ENCODE measurements at regions not wholly inside any gene's neighbourhood (a gene's known extent, or its start where the extent isn't known, plus 50 kb on each side); places are given as distances from the start of the nearest gene placed in this dataset.
A peak's percentile ranks its signal among the peaks of the same experiment; 100 is the strongest.

DNA sequence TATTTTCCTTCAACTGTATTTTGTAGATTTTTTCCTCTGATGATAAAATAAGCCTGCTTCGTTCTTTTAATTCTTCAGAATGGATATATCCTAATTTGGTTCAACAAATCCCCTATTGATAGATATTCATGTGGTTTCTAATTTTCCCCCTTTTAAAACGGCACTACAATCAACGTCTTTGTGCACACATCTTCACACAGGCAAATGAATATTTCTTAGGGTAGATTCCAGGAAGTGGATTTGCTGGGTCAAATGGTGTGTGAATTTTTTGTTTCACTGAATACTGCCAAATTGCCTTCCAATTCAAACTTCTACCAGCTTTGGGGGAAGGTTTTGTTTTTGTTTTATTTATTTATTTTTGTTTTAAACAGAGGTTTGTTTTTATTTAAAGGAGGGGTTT, 287.2 kb downstream of the FOXO1 start:
- DNase-seq (no peak), ATAC-seq (no peak)
- intact Hi-C loops (cut with DNase I) = no loop called here

DNA sequence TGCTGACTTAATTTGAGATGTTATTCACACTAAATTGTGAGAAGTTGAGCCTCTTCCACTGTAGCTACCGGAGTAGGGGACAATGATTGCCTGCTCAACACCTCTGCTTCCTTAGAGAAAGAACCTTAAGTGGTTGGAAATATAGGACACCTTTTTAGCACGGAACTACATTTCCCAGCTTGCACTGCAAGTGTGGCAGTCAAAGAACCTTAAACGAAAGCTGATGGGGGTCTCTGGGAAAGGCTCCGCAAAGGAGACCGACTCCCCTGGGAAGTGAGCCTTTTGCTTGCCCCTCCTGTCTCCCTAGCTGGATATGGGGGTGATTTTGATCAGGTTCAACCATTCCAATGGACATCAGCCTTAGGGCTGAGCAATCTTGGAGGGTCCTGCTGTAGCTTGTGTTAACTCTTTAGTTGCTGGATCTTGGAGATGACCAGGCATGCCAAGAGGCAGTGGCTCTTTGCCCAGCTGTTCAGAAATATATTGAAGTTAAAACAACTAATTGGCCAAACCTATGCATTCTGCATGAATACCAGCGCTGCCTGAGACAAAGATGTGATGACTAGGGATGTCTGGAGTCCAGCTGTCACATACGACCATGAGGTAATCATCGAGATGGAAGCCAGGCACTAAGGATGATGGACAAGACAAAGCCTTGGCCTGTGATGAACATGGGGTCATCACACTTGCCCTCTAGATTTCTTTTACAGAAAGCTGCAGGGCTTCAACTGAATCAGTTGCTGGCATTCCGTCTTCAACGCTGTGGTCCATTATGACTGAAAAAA, 286.5 kb downstream of the FOXO1 start:
- no peaks in the 10 kb centered on the region for H3K4me1 ChIP-seq
- no peaks in the 10 kb centered on the region for H3K36me3 ChIP-seq (ENCODE audit: insufficient read depth in 1 of 2, low read depth in 1 of 2)
- H3K9me3 ChIP-seq = no peaks in the 10 kb centered on the region
- intact Hi-C loops (cut with DNase I) = no loop called here
- WGBS, 3 donors = 49 to 64% (median 58%) methylated on average over 10 of the region's 10 CpGs
- TF ChIP-seq, protein P1, sequence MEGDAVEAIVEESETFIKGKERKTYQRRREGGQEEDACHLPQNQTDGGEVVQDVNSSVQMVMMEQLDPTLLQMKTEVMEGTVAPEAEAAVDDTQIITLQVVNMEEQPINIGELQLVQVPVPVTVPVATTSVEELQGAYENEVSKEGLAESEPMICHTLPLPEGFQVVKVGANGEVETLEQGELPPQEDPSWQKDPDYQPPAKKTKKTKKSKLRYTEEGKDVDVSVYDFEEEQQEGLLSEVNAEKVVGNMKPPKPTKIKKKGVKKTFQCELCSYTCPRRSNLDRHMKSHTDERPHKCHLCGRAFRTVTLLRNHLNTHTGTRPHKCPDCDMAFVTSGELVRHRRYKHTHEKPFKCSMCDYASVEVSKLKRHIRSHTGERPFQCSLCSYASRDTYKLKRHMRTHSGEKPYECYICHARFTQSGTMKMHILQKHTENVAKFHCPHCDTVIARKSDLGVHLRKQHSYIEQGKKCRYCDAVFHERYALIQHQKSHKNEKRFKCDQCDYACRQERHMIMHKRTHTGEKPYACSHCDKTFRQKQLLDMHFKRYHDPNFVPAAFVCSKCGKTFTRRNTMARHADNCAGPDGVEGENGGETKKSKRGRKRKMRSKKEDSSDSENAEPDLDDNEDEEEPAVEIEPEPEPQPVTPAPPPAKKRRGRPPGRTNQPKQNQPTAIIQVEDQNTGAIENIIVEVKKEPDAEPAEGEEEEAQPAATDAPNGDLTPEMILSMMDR (IDR thresholded peaks at IDR 0.05) = no peak
- ATAC-seq (no peak), DNase-seq (no peak)
- no peak overlapping the region for H3K27ac ChIP-seq
- no peaks in the 10 kb centered on the region for H3K27me3 ChIP-seq (ENCODE audit: insufficient read depth in 3 of 3, low read length in 2 of 3)
- H3K4me3 ChIP-seq = no peak overlapping the region

More for the DNA sequence above, 287.2 kb downstream of the FOXO1 start:
- 48 to 62% (median 53%) methylated on average over 3 of the region's 3 CpGs for WGBS, 3 donors
- H3K4me1 ChIP-seq = no peaks in the 10 kb centered on the region
- TF ChIP-seq, protein P1 (IDR thresholded peaks at IDR 0.05) = no peak
- no peaks in the 10 kb centered on the region for H3K36me3 ChIP-seq (ENCODE audit: insufficient read depth in 1 of 2, low read depth in 1 of 2)
- no peak overlapping the region for H3K27ac ChIP-seq
- H3K4me3 ChIP-seq = no peak overlapping the region
- no peaks in the 10 kb centered on the region for H3K9me3 ChIP-seq
- no peaks in the 10 kb centered on the region for H3K27me3 ChIP-seq (ENCODE audit: insufficient read depth in 3 of 3, low read length in 2 of 3)

DNA sequence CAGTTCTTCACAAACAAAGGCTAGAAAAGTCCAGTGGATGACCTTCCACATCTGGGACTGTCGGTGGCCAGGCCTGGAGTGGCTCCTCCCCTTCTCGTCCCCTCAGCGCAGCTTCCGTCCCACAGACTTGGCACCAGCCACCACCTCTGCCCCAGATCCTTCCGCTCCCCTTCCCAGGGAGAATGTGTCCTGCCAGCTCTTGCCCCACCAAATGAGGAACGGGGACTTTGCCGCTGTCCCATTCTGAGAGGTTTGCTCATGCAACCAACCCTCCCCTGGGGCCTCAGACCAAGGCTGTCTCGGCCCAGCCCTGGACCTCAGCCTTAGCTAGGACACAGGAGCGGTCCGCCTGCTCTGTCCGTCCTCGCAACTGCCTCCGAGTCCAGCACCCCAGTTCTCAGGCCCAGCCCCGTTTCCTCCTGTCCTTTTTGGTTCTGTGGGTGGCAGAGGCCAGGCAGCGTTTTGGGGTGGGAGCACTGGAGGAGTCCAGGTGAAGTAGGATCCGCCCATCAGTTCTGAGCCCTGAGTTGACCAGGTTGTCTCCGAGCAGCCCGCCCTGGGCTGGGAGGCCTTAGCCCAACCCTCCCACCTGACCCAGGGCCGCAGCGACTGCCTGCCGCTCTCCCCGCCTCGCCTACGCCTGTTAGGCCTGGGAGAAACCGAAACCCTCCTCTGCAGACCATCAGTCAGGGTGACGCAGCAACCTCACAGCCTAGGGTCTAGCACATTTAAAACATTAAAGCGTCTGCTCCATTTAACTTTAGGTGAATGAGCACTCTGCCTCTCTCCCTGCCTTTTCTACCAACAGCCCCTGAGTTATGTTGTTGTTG, 284.3 kb downstream of the FOXO1 start:
- Histone ChIP-seq H3K27ac (no peak overlapping the region), H3K4me1 (no peaks in the 10 kb centered on the region), H3K27me3 (ENCODE audit: insufficient read depth in 3 of 3, low read length in 2 of 3) (no peaks in the 10 kb centered on the region), H3K36me3 (ENCODE audit: insufficient read depth in 1 of 2, low read depth in 1 of 2) (no peaks in the 10 kb centered on the region), H3K4me3 (no peak overlapping the region), H3K9me3 (no peaks in the 10 kb centered on the region)
- 89 to 93% (median 90%) methylated on average over 25 to 27 of the region's 27 CpGs for WGBS, 3 donors
- TF ChIP-seq, protein P1 (IDR thresholded peaks at IDR 0.05) = no peak
- intact Hi-C loops (cut with DNase I) = loop anchor here in 1 of 2 donors (2.0 kb wide), 1 partner anchor 25 kb away; no protein-coding TSS in a partner anchor
- ATAC-seq (peak in 2 of 4 donors; percentile 40 to 56), DNase-seq (peak in 1 of 2 donors; percentile 77)

DNA sequence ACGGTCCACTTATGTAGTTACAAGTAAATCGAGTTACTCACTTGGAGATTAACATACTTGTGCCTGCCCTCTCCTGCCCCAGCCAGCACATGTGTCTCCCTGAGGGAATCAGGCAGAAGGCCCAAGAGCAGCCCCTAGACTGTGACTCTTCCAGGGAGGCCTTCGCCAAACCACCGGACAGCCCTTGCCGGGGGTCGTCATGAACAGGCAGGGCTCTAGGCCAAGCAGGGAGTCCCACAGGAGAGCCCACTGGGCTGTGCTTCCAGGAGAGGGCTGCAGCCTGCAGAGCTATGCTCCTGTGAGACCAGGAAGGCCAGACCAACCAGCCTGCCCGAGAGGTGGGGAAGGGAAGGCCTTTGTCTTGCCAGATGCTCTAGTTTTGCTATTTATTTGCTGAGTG, 283.3 kb downstream of the FOXO1 start:
- ATAC-seq = peak in 3 of 4 donors; percentile 32 to 45 (median 34)
- H3K36me3 ChIP-seq (ENCODE audit: insufficient read depth in 1 of 2, low read depth in 1 of 2) = no peaks in the 10 kb centered on the region
- TF ChIP-seq, protein P1 (IDR thresholded peaks at IDR 0.05) = no peak
- no peak for DNase-seq
- H3K4me3 ChIP-seq = no peak overlapping the region
- H3K9me3 ChIP-seq = no peaks in the 10 kb centered on the region
- intact Hi-C loops (cut with DNase I) = loop anchor here in 1 of 2 donors (2.0 kb wide), 1 partner anchor 26 kb away; no protein-coding TSS in a partner anchor
- no peaks in the 10 kb centered on the region for H3K4me1 ChIP-seq
- H3K27ac ChIP-seq = no peak overlapping the region
- WGBS, 3 donors = 41 to 48% (median 44%) methylated on average over 7 of the region's 7 CpGs
- no peaks in the 10 kb centered on the region for H3K27me3 ChIP-seq (ENCODE audit: insufficient read depth in 3 of 3, low read length in 2 of 3)
